ENCODE measurements at regions not wholly inside any gene's neighbourhood (a gene's known extent, or its start where the extent isn't known, plus 50 kb on each side); places are given as distances from the start of the nearest gene placed in this dataset.
"Not testable (repeated sequence)": the region's sequence is repeated elsewhere in the genome, so short reads cannot be mapped to it uniquely, and the experiment has no call there.

DNA sequence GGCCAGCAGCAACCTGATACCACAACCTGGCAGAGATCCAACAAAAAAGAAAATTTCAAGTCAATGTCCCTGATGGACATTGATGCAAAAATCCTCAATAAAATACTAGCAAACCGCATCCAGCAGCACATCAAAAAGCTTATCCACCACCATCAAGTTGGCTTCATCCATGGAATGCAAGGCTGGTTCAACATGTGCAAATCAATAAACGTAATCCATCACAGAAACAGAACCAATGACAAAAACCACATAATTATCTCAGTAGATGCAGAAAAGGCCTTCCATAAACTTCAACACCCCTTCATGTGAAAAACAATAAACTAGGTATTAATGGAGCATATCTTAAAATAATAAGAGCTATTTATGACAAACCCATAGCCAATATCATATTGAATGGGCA is 1000.9 kb upstream of the CDH18 start:
- DNase-seq; ATAC-seq; intact Hi-C loops (cut with micrococcal nuclease): not testable (repeated sequence)

DNA sequence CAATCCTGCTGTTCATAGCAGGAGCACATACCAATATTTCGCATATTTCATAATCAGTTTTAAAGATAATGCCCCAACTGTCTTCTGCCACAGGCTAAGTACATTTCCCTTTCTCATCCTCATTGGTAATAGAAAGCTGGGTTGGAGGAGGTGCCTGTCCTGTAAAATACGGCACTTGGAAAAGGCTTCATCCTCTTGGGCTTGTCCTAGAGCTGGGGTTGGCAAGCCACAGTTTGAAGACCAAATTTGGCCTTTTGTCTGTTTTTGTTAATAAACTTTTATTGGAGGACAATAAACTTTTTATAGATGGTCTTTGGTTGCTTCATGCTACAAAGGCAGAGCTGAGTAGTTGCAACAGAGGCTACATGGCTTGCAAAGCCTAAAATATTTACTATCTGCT is 997.8 kb upstream of the CDH18 start:
- intact Hi-C loops (cut with micrococcal nuclease), result no loop called here
- DNase-seq, result no peak
- no peak for ATAC-seq

- DNase-seq (no peak), ATAC-seq (no peak)
- intact Hi-C loops (cut with micrococcal nuclease), result no loop called here
These were observed 986.4 kb upstream of the CDH18 start for GRCh38 chr5:20974426-20974825.

DNA sequence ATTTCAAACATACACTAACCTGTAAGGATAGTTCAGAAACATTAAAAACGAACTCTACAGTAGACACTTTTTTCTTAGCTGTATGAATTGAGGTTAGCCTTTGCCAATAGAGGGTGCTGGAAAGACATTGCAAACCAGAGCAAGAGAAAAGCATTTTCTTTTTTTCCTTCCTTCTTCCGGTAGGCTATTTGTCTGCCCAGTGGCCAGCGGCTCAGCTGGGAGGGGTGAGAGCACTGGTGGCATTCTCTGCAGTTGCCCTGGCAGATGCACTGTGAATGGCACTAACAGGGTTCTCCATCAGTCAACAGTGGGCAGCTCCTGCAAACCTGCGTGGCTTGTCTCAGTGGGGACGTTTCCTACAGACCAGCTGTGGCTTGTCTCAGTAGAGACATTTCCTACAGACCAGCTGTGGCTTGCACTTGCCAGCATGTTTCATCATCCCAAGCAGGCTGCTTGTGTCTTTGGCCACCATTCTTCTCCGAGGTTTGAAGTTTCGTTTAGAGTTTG is 984.5 kb upstream of the CDH18 start:
- ATAC-seq (peak; percentile 98), DNase-seq (peak; percentile 51)
- intact Hi-C loops (cut with micrococcal nuclease), result no loop called here

DNA sequence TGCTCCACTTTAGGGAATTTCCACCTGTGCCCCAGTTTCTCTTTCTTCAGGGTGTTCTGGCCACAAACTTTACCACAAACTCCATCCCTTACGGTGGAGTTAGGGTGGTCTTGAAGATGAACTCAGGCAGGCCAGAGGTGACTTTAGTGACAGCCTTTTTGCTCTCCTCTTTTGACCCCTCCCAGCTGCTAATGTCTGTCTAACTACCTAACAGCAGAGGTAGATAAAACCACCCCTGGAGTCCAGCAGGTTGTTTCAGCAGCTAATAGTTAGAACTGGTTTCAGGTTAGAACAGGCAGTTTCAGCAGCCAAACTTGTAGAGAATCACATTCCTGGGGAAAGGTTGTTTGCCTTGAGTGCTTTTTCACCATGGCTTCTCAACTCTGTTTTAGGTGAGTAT is 971.3 kb upstream of the CDH18 start:
- ATAC-seq, result no peak
- intact Hi-C loops (cut with micrococcal nuclease), result no loop called here
- no peak for DNase-seq

DNA sequence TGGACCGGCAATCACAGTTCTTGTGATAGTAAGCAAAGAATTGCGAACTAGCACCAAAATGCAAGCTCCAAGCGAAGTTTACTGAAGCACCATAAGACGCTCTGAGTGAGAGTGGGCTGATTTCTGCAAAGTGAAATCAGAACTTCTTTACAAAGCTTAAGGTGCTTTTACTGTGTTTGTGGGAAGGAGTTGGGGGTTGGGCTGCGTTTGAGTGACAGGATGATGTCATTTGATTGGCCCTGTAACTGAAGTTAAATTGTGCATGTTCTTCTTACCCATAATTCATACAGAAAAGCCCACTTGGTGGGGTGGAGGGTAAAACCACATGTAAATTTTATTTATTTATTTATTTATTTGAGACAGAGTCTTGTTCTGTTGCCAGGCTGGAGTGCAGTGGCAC is 970.6 kb upstream of the CDH18 start:
- DNase-seq, result no peak
- ATAC-seq, result no peak
- intact Hi-C loops (cut with micrococcal nuclease), result no loop called here

GRCh38 chr5:20956134-20956533 is 968.1 kb upstream of the CDH18 start:
- no peak for ATAC-seq

GRCh38 chr5:20949636-20950035 is 961.6 kb upstream of the CDH18 start:
- ATAC-seq (no peak), DNase-seq (no peak)
- intact Hi-C loops (cut with micrococcal nuclease), result no loop called here

More at GRCh38 chr5:20956134-20956533, 968.1 kb upstream of the CDH18 start:
- DNase-seq, result no peak
- intact Hi-C loops (cut with micrococcal nuclease), result no loop called here

DNA sequence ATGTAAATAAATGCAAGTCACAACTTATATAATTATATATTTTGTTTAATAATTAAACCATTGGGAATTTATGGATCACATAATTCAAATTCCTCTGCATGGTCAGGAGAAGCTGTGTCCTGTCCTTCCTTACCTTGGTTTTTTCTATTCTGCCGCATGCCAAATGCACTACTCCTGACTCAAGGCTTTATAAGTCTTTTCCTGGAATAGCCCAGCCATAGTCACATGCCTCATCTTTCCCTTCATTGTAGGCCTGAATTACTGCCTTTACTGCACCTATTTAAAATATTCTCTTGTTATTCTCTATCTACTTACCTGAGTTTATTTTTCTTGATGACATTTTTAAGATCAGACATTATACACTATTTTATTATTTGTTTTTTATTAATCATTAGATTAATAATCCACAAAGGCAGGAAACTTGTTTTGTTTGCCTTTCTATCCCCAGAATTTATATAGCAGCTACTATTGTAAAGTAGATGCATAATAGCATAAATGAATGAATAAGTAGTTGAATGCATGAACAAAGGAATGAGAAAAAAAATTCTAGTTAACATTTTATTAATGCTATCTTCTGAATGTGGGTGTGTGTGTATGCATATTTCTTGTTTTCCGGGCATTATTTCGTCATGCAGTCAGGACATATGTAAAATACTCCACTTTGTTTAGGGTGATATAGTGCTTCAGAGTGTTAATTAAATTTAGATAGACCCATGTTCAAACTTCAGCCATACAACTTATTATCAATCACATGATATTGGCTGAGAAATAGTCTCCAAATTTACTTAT is 955.4 kb upstream of the CDH18 start:
- DNase-seq; intact Hi-C loops (cut with micrococcal nuclease); ATAC-seq: not testable (repeated sequence)

- DNase-seq, ATAC-seq: not testable (repeated sequence)
These were observed 954.6 kb upstream of the CDH18 start for GRCh38 chr5:20942603-20943002.

GRCh38 chr5:20940786-20941185 is 952.8 kb upstream of the CDH18 start:
- DNase-seq; intact Hi-C loops (cut with micrococcal nuclease); ATAC-seq: not testable (repeated sequence)

More at GRCh38 chr5:20942603-20943002, 954.6 kb upstream of the CDH18 start:
- intact Hi-C loops (cut with micrococcal nuclease), result not testable (repeated sequence)

DNA sequence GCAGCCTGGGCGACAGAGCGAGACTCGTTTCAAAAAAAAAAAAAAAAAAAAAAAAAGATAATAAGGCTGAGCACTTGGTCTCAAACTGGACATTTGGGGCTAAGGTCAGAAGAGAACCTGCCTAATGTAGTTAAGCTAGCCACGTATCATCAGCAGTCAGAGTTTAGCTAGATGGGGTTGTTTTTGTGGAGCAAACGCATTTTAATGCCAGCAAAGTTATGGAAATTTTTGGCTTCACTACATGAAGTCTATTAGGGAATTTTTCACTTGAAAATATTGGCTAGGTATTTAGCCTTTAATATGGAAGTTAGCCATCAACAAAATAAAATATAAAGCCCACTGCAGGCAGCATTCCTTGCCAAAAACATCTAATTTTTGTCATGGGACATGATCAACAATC is 902.9 kb upstream of the CDH18 start:
- intact Hi-C loops (cut with micrococcal nuclease); DNase-seq; ATAC-seq: not testable (repeated sequence)

GRCh38 chr5:20875726-20876125 is 887.7 kb upstream of the CDH18 start:
- DNase-seq; intact Hi-C loops (cut with micrococcal nuclease); ATAC-seq: not testable (repeated sequence)

DNA sequence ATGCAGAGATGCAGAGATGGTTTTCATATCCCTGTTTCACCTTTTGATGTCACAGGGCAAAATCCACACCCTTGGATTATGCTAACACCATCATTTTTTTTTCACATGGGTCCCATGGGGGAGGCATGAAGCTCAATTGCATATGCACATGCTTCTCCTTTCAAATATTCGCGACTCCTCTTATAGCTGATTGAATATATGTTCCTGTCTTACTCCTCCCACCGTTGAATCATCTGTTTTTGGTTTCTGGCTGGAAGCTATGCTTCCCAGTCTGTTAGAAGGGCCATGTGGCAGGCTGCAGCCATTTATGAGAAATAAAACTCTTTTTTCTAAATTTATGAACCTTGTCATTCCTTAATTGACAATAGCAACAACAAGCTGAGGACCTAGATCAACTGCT is 877.9 kb upstream of the CDH18 start:
- DNase-seq; ATAC-seq; intact Hi-C loops (cut with micrococcal nuclease): not testable (repeated sequence)

DNA sequence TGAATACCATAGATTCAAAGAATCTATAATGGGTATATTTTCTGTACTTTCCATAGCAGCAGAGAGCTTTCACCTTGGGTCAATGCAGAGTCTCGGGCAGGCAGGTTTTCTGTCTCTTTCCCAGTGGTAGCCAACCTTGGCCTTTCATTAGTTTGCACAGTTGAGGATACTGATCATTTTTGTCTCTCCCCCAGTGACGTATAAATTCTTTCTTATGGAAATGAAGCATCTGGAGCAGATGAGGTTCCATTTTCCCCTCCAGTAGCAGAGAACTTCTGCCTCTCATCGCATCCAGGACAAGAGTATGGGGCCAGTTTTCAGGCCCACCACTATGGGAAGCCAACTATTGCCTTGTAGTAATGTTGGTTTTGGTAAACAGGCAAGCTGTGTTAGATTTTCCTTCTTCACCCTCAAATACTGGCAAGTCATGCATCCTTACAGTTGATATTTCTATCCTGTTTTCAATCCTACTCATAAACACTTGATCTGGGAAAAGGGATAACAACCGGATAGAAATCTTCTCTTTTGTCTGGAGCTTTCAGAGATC is 845.2 kb upstream of the CDH18 start:
- intact Hi-C loops (cut with micrococcal nuclease), result no loop called here
- ATAC-seq (no peak), DNase-seq (no peak)

- ATAC-seq (no peak), DNase-seq (no peak)
- intact Hi-C loops (cut with micrococcal nuclease), result no loop called here
These were observed 844.4 kb upstream of the CDH18 start for GRCh38 chr5:20832204-20833080.

GRCh38 chr5:20825951-20826350 is 838.0 kb upstream of the CDH18 start:
- DNase-seq; intact Hi-C loops (cut with micrococcal nuclease); ATAC-seq: not testable (repeated sequence)

- DNase-seq; ATAC-seq; intact Hi-C loops (cut with micrococcal nuclease): not testable (repeated sequence)
These were observed 809.2 kb upstream of the CDH18 start for GRCh38 chr5:20797216-20797615.

GRCh38 chr5:20784755-20785154 is 796.8 kb upstream of the CDH18 start:
- DNase-seq; intact Hi-C loops (cut with micrococcal nuclease); ATAC-seq: not testable (repeated sequence)
